SU-DHL-6 (cell line): ENCODE measurements at regions not wholly inside any gene's neighbourhood (a gene's known extent, or its start where the extent isn't known, plus 50 kb on each side); places are given as distances from the start of the nearest gene placed in this dataset.

Experiments used
- H2AFZ ChIP-seq: fragments of 200-600 bp; sonication (generic); 2 replicates; pipeline ENCODE4 v1.6.1; 2014; ENCODE audit warnings: low read depth, mild to moderate bottlenecking, moderate library complexity, mixed read lengths, antibody characterized with exemption, low read length; ENCODE audit not compliant: severe bottlenecking
- H3F3A ChIP-seq: fragments of 200-600 bp; shearing (Covaris generic); 2 replicates; pipeline ENCODE4 v1.6.0; 2016; ENCODE audit warnings: antibody characterized with exemption, mild to moderate bottlenecking; ENCODE audit not compliant: insufficient read depth
- H3K27ac ChIP-seq: fragments of 200-600 bp; sonication (generic); 2 replicates; pipeline ENCODE4 v1.5.1; 2016; ENCODE audit warnings: low read depth, mild to moderate bottlenecking, low read length, moderate library complexity, mixed read lengths
- H3K27me3 ChIP-seq: fragments of 200-600 bp; sonication (generic), shearing (Covaris generic); 2 replicates; pipeline ENCODE4 v1.6.0; 2014; ENCODE audit warnings: mild to moderate bottlenecking, low read length
- H3K36me3 ChIP-seq: fragments of 200-600 bp; sonication (generic); 2 replicates; pipeline ENCODE4 v1.6.1; 2014; ENCODE audit warnings: mild to moderate bottlenecking, low read length, mixed read lengths
- H3K4me2 ChIP-seq: fragments of 300-600, 200-600 bp; shearing (Covaris generic), sonication (generic); 2 replicates; pipeline ENCODE4 v1.6.0; 2014; ENCODE audit warnings: low read length, low read depth, mild to moderate bottlenecking; ENCODE audit not compliant: poor library complexity, severe bottlenecking
- H3K4me3 ChIP-seq: fragments of 200-600 bp; sonication (generic); 2 replicates; pipeline ENCODE4 v1.5.1; 2014; ENCODE audit warnings: antibody characterized with exemption, low read length, mild to moderate bottlenecking, mixed read lengths; ENCODE audit not compliant: insufficient read depth, poor library complexity, severe bottlenecking
- H3K79me2 ChIP-seq: fragments of 200-600 bp; sonication (generic); 2 replicates; pipeline ENCODE4 v1.6.1; 2014; ENCODE audit warnings: mild to moderate bottlenecking, low read length, moderate library complexity; ENCODE audit not compliant: insufficient read depth
- H3K9ac ChIP-seq: fragments of 200-600 bp; sonication (generic); 2 replicates; pipeline ENCODE4 v1.7.0; 2014; ENCODE audit warnings: mild to moderate bottlenecking, low read length
- H3K9me2 ChIP-seq: fragments of 200-600 bp; sonication (generic); replicated peaks from 2 replicates; pipeline ENCODE4 v1.6.1; 2014; ENCODE audit warnings: low read length; ENCODE audit not compliant: insufficient read depth
- H3K9me3 ChIP-seq: fragments of 200-600 bp; sonication (generic); 2 replicates; pipeline ENCODE4 v1.6.1; 2014; ENCODE audit warnings: low read length, mixed read lengths; ENCODE audit not compliant: insufficient read depth
- H4K20me1 ChIP-seq: fragments of 200-600 bp; sonication (generic); 2 replicates; pipeline ENCODE4 v1.6.1; 2014; ENCODE audit warnings: low read depth, mild to moderate bottlenecking, antibody characterized with exemption, low read length, moderate library complexity, mixed read lengths
- CTCF ChIP-seq: fragments of 200-600 bp; sonication (generic); IDR thresholded peaks from one replicate; pipeline ENCODE4 v1.5.1; 2017; ENCODE audit warnings: antibody characterized with exemption, mild to moderate bottlenecking, low read length, moderate library complexity; ENCODE audit not compliant: insufficient read depth, poor library complexity, severe bottlenecking
- EZH2phosphoT487 ChIP-seq: fragments of 200-600 bp; sonication (generic), shearing (Covaris generic); conservative IDR thresholded peaks from 2 replicates; pipeline ENCODE4 v1.6.1; 2018; ENCODE audit warnings: mild to moderate bottlenecking, antibody characterized with exemption, low read length, moderate library complexity, mixed read lengths

GRCh38 chr12:19654650-19655376 lies 215.5 kb downstream of the AEBP2 start:
- Histone ChIP-seq H3K9ac (no peak overlapping the region), H2AFZ (no peak overlapping the region), H3K9me3 (no peaks in the 10 kb centered on the region), H3F3A (no peaks in the 10 kb centered on the region), H3K27me3 (no peaks in the 10 kb centered on the region), H3K4me3 (no peak overlapping the region), H3K36me3 (no peaks in the 10 kb centered on the region), H3K27ac (no peak overlapping the region), H3K9me2 (no peaks in the 10 kb centered on the region), H4K20me1 (no peaks in the 10 kb centered on the region), H3K4me2 (no peak overlapping the region), H3K79me2 (no peaks in the 10 kb centered on the region)
- TF ChIP-seq CTCF, result no peak
- TF ChIP-seq EZH2phosphoT487, result no peak

GRCh38 chr12:19657118-19657731 lies 217.9 kb downstream of the AEBP2 start:
- Histone ChIP-seq H4K20me1 (no peaks in the 10 kb centered on the region), H3K9me2 (no peaks in the 10 kb centered on the region), H3K27ac (no peak overlapping the region), H3K9me3 (no peaks in the 10 kb centered on the region), H3K27me3 (no peaks in the 10 kb centered on the region), H3K9ac (no peak overlapping the region), H2AFZ (no peak overlapping the region), H3K79me2 (no peaks in the 10 kb centered on the region), H3F3A (no peaks in the 10 kb centered on the region), H3K4me3 (no peak overlapping the region), H3K36me3 (no peaks in the 10 kb centered on the region), H3K4me2 (no peak overlapping the region)
- no peak for TF ChIP-seq EZH2phosphoT487
- TF ChIP-seq CTCF, result no peak

- Histone ChIP-seq H3K79me2 (no peaks in the 10 kb centered on the region), H3K27ac (no peak overlapping the region), H3K9me3 (no peaks in the 10 kb centered on the region), H3K27me3 (no peaks in the 10 kb centered on the region), H3K36me3 (no peaks in the 10 kb centered on the region), H3K9ac (no peak overlapping the region), H3K9me2 (no peaks in the 10 kb centered on the region), H3K4me3 (no peak overlapping the region), H3K4me2 (no peak overlapping the region), H2AFZ (no peak overlapping the region), H4K20me1 (no peaks in the 10 kb centered on the region), H3F3A (no peaks in the 10 kb centered on the region)
- TF ChIP-seq EZH2phosphoT487 (no peak), CTCF (no peak)
Measured at GRCh38 chr12:19657732-19658130, 218.4 kb downstream of the AEBP2 start.
